Activated T-cell treated with anti-CD3 and anti-CD28 coated beads, Interleukin-2, amount 50 U/mL, for 4 hours (primary cell): ENCODE measurements at regions not wholly inside any gene's neighbourhood (a gene's known extent, or its start where the extent isn't known, plus 50 kb on each side); places are given as distances from the start of the nearest gene placed in this dataset.

Experiments used
- ATAC-seq, 2 donors: fragments of 200-7000 bp; cut with Tn5 transposase; one replicate each; pipeline ENCODE4 v1.10.0; 2021
- DNase-seq: peaks from one replicate; pipeline ENCODE4 v3.0.0-alpha.2; 2020
- H3K27me3 Mint-ChIP-seq: one replicate; pipeline ENCODE4 v1.8.0; 2021; ENCODE audit warnings: low read depth, mixed read lengths
- H3K36me3 Mint-ChIP-seq: one replicate; pipeline ENCODE4 v1.8.0; 2022; ENCODE audit warnings: mixed read lengths; ENCODE audit not compliant: insufficient read depth
- H3K4me1 Mint-ChIP-seq: one replicate; pipeline ENCODE4 v1.8.0; 2021; ENCODE audit warnings: low read depth, mixed read lengths
- H3K4me3 Mint-ChIP-seq: one replicate; pipeline ENCODE4 v1.8.0; 2021; ENCODE audit warnings: mild to moderate bottlenecking, moderate library complexity, mixed read lengths
- H3K9me3 Mint-ChIP-seq: one replicate; pipeline ENCODE4 v1.8.0; 2021; ENCODE audit warnings: mixed read lengths

DNA sequence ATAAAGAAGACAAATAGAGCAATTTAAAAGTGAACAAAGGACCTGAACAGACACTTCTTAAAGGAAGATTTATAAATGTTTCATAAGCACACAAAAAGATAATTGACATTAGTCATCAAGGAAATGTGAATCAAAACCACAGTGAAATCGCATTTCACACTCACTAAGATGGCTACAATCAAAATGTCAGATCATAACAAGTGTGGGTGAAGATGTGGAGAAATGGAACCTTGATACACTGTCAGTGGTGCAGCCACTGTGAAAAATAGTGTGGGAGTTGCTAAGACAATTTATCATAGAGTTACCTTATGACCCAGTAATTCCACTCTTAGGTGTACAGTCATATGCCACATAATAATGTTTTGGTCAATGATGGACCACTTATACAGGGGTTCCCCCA lies 54.5 kb upstream of the HTR4 start:
- no peak for DNase-seq
- H3K36me3 Mint-ChIP-seq: no peaks in the 10 kb centered on the region
- peaks cover 3% of the 10 kb centered on the region for H3K9me3 Mint-ChIP-seq
- H3K4me3 Mint-ChIP-seq: no peak overlapping the region
- peak; percentile 94 to 95 for ATAC-seq
- H3K27me3 Mint-ChIP-seq: peaks cover 20% of the 10 kb centered on the region
- H3K4me1 Mint-ChIP-seq: peaks cover 11% of the 10 kb centered on the region

DNA sequence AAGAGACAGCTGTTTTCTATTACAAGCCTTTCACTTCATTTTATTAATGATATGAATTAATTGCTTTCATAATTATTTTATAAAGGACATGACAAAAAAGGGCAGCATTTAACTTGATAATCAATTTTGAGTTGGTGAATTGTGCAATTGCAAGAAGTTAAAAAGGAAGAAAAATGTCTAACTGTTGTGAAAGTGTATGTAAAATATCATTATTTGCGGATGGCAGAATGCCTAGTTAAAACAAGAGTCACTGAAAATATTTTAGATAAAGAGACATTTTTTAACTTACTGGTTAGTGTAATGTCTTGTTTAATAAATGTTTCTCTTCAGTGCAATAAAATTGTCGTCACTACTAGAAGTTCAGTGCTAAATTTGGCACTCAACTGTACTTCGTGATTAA lies 57.6 kb upstream of the HTR4 start:
- peaks cover 22% of the 10 kb centered on the region for H3K27me3 Mint-ChIP-seq

GRCh38 chr5:148713735-148714508 lies 59.6 kb upstream of the HTR4 start:
- no peaks in the 10 kb centered on the region for H3K36me3 Mint-ChIP-seq

More for the DNA sequence above, 57.6 kb upstream of the HTR4 start:
- Mint-ChIP-seq H3K4me3 (no peak overlapping the region), H3K9me3 (no peaks in the 10 kb centered on the region), H3K36me3 (no peaks in the 10 kb centered on the region), H3K4me1 (peaks cover 13% of the 10 kb centered on the region)
- DNase-seq: no peak
- no peak for ATAC-seq

DNA sequence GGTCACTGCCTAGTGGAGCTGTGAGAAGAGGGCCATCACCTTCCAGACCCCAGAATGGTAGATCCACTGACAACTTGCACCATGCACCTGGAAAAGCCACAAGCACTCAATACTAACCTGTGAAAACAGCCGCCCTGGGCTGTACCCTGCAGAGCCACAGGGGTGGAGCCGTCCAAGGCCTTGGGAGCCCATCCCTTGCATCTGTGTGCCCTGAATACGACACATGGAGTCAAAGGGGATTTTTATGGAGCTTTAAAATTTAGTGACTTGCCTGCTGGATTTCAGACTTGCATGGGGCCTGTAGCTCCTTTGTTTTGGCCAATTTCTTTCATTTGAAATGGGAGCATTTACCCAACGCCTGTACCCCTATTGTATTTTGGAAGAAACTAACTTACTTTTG lies 62.4 kb upstream of the HTR4 start:
- Mint-ChIP-seq H3K36me3 (no peaks in the 10 kb centered on the region), H3K27me3 (peaks cover 28% of the 10 kb centered on the region), H3K9me3 (no peaks in the 10 kb centered on the region), H3K4me1 (peaks cover 2% of the 10 kb centered on the region), H3K4me3 (no peak overlapping the region)
- no peak for ATAC-seq
- DNase-seq: no peak

More at GRCh38 chr5:148713735-148714508, 59.6 kb upstream of the HTR4 start:
- peaks cover 8% of the 10 kb centered on the region for H3K4me1 Mint-ChIP-seq
- peaks cover 23% of the 10 kb centered on the region for H3K27me3 Mint-ChIP-seq
- H3K9me3 Mint-ChIP-seq: no peaks in the 10 kb centered on the region
- DNase-seq: no peak
- ATAC-seq: peak; percentile 11 to 25
- no peak overlapping the region for H3K4me3 Mint-ChIP-seq

DNA sequence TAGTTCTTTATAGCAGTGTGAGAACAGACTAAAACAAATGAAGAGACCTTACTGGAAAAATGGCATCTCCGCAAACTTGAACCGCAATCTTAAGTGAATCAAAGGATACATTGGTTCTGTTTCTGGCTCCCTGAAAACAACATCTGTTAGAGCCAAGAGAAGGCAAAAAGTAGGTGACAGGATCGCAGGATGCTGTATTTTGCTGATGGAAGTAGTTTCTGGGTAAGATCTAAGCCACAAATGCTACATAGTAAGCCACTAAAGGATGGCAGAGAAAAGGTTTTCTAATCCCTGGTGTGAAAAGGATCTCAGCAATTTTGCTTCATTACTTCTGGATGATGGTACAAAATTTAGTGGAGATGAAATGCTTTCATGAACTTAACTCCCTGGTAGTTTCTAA lies 63.3 kb upstream of the HTR4 start:
- ATAC-seq (no peak), DNase-seq (no peak)
- H3K4me1 Mint-ChIP-seq: peaks cover 2% of the 10 kb centered on the region
- H3K4me3 Mint-ChIP-seq: no peak overlapping the region
- peaks cover 24% of the 10 kb centered on the region for H3K27me3 Mint-ChIP-seq
- H3K9me3 Mint-ChIP-seq: no peaks in the 10 kb centered on the region
- no peaks in the 10 kb centered on the region for H3K36me3 Mint-ChIP-seq

- Mint-ChIP-seq H3K4me3 (no peak overlapping the region), H3K36me3 (no peaks in the 10 kb centered on the region), H3K4me1 (no peaks in the 10 kb centered on the region), H3K27me3 (peaks cover 25% of the 10 kb centered on the region), H3K9me3 (no peaks in the 10 kb centered on the region)
- ATAC-seq (no peak), DNase-seq (no peak)
Observed at GRCh38 chr5:148719605-148720004, 65.3 kb upstream of the HTR4 start.

- Mint-ChIP-seq H3K27me3 (peaks cover 19% of the 10 kb centered on the region), H3K4me3 (no peak overlapping the region), H3K36me3 (no peaks in the 10 kb centered on the region), H3K4me1 (no peaks in the 10 kb centered on the region), H3K9me3 (no peaks in the 10 kb centered on the region)
- ATAC-seq (no peak), DNase-seq (no peak)
Observed at GRCh38 chr5:148720257-148720656, 65.9 kb upstream of the HTR4 start.

GRCh38 chr5:148723143-148723542 lies 68.8 kb upstream of the HTR4 start:
- Mint-ChIP-seq H3K27me3 (peaks cover 17% of the 10 kb centered on the region), H3K9me3 (no peaks in the 10 kb centered on the region), H3K36me3 (no peaks in the 10 kb centered on the region), H3K4me3 (no peak overlapping the region), H3K4me1 (no peaks in the 10 kb centered on the region)
- DNase-seq: no peak
- ATAC-seq: no peak

DNA sequence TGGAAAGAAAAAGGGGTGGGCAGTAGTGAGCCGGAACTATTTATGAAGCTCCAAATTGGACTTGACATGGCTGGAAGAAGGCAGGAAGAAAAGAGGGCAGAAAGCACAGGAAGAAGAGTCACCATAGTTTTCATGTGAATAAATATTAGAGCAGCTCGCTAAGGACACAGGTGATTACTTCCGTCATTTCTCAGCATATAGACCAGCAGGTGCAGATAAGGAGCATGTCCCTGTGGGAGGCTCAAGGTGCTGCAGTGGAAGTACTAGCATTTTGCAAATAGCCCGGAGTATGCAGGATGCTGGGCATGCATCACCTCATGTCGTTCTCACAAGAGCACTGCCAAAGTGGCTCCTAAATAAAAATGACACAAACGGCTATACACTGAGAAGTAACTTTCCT lies 71.3 kb upstream of the HTR4 start:
- Mint-ChIP-seq H3K27me3 (peaks cover 7% of the 10 kb centered on the region), H3K36me3 (no peaks in the 10 kb centered on the region), H3K4me3 (no peak overlapping the region), H3K9me3 (no peaks in the 10 kb centered on the region), H3K4me1 (no peaks in the 10 kb centered on the region)
- no peak for DNase-seq
- no peak for ATAC-seq

DNA sequence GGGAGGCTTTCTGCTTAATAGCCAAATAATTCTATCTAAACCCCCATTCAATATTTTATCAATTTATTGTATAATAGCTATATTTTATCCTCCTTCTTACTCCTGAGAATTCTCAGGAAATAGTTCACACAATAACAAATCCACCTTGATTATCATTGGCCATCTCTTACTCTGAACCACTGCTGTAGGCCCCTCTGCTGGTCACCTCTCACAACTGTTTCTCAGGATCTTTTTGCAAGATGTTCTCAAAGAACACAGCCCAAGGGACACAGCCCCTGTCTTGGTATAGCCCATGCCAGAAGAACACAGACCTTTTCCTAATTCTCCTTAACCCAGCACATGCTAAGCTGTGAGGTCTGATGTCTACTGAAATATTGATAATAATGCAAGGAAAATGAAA lies 74.9 kb upstream of the HTR4 start:
- Mint-ChIP-seq H3K4me3 (no peak overlapping the region), H3K4me1 (peaks cover 17% of the 10 kb centered on the region), H3K36me3 (no peaks in the 10 kb centered on the region), H3K27me3 (peaks cover 3% of the 10 kb centered on the region), H3K9me3 (no peaks in the 10 kb centered on the region)
- no peak for ATAC-seq
- DNase-seq: no peak

GRCh38 chr5:148730270-148730669 lies 75.9 kb upstream of the HTR4 start:
- DNase-seq (no peak), ATAC-seq (no peak)
- no peak overlapping the region for H3K4me3 Mint-ChIP-seq
- H3K27me3 Mint-ChIP-seq: peaks cover 3% of the 10 kb centered on the region
- peaks cover 17% of the 10 kb centered on the region for H3K4me1 Mint-ChIP-seq
- no peaks in the 10 kb centered on the region for H3K9me3 Mint-ChIP-seq
- H3K36me3 Mint-ChIP-seq: no peaks in the 10 kb centered on the region

DNA sequence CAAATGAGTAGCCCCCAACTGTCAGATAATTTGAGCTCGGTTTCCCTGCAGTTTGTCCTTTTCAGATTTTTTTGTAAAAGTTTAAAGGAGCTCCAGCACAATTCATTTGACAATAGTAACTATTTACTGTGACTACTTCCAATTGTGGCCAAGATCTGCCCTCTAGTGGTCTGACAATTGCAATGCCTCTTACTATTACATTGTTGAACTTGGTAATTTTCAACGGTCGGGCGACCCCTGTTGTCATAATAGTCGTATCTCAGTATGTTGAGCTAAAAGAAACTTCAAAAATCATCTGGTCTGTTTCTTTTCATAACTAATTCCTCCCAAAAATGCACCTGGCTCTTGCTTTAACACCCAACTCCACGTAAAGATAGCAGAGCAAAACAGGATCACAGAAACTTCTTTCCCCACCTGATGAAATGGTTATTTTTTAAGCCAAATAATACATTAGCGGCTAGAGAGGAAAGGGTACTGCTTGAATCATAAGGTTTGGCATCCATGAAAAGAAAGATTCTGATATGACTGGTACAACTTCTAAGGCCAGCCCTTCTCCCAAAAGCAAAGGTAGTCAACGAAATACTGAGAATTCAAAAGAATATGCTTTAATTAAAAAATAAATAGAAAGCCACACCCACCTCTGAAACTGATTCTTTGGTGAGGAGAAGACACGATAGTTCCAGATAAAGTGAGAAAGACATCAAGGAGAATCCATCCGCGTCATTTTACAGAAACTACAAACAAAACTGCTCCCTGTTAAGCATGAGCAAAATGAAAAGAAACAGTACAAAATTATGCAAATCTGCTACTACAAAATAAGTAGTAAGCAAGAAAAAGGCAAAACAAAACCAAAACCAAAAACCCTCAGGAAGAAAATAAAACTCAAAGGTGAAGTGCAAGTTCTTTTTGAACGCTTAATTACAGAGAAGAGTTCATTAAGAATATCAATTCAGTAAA lies 76.9 kb upstream of the HTR4 start:
- peak; percentile 88 to 90 for ATAC-seq

DNA sequence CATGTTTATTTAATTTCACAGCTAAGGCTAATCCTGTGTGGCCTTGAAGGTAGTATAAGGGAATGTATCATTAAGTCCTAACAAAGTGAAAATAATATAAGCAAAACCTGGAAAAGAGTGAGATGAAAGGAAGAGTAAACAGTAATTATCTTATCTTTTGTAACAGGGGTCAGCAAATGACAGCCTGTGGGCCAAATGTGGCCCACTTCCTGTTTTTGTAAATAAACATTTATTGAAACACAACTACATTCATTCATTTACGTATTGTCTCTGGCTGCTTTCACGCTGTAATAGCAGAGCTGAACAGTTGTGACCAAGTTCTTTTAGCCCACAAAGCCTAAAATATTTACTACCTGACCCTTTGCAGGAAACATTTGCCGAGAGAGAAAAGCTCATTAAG lies 78.4 kb upstream of the HTR4 start:
- ATAC-seq (no peak), DNase-seq (no peak)
- Mint-ChIP-seq H3K4me3 (no peak overlapping the region), H3K27me3 (peaks cover 3% of the 10 kb centered on the region), H3K9me3 (no peaks in the 10 kb centered on the region), H3K4me1 (peaks cover 17% of the 10 kb centered on the region), H3K36me3 (no peaks in the 10 kb centered on the region)

More for the DNA sequence above, 76.9 kb upstream of the HTR4 start:
- H3K27me3 Mint-ChIP-seq: peaks cover 3% of the 10 kb centered on the region
- peak overlapping the region; percentile 73 for H3K4me3 Mint-ChIP-seq
- H3K9me3 Mint-ChIP-seq: no peaks in the 10 kb centered on the region
- no peaks in the 10 kb centered on the region for H3K36me3 Mint-ChIP-seq
- DNase-seq: peak; percentile 50
- peaks cover 17% of the 10 kb centered on the region for H3K4me1 Mint-ChIP-seq

DNA sequence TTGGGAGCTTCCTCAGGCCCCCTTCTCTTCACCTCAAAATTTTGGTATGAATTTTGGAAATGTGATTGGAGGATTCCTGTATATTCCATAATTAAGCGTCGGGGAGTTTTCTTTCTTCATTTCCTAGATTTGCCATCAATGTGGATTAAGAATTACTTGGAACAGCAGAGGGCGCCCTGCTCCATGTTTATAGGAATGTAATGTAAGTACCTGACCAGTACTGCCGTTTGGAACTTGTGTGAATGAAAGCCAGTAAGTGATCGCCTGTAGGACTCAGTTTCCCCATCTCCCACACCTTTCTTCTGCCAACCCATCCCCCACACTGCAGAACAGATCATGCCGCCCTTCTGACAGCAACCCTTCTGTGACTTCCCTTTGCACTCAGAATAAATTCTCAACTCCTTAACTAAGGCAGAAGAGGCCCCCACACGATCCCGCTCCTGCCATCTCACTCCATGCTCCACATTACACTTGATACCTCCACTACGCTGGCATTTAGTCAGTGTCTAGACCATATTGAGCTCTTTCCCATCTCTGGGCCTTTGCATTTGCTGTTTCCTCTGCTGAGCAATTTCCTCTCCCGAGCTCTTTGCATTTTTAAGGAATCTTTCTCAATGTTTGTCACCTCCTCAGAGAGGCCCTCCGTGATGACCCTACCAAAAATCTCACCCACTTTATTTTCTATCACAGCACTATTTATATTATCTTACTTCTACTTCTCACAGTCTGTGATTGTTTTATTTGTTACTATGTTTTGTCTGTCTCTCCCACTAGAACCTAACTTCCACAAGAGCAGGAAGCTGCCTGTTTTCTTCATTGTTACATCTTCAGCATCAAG lies 79.5 kb upstream of the HTR4 start:
- no peak overlapping the region for H3K4me3 Mint-ChIP-seq
- peaks cover 17% of the 10 kb centered on the region for H3K4me1 Mint-ChIP-seq
- peaks cover 3% of the 10 kb centered on the region for H3K27me3 Mint-ChIP-seq
- DNase-seq (peak; percentile 60), ATAC-seq (peak in 1 of 2 donors; percentile 41)
- no peaks in the 10 kb centered on the region for H3K36me3 Mint-ChIP-seq
- H3K9me3 Mint-ChIP-seq: no peaks in the 10 kb centered on the region
